Astrocyte (in vitro differentiated cells and primary cell): ENCODE measurements at regions not wholly inside any gene's neighbourhood (a gene's known extent, or its start where the extent isn't known, plus 50 kb on each side); places are given as distances from the start of the nearest gene placed in this dataset.

ENCODE experiments used
- DNase-seq: peaks from one replicate; pipeline ENCODE4 v3.0.0-alpha.2; 2010; ENCODE audit warnings: low read depth
- FAIRE-seq: peaks from 2 replicates; lab custom pipeline; 2011; peaks lifted over from hg19 to GRCh38; lab: Jason Lieb, UNC
- H2AFZ ChIP-seq: 2 replicates; pipeline ENCODE4 v1.6.0; 2012; ENCODE audit warnings: low read depth, low read length, inconsistent platforms
- H3K27ac ChIP-seq: 2 replicates; pipeline ENCODE4 v1.5.1; 2011; ENCODE audit warnings: low read depth, low read length, inconsistent platforms
- H3K27me3 ChIP-seq: 2 replicates; pipeline ENCODE4 v1.6.0; 2011; ENCODE audit warnings: low read length, inconsistent platforms; ENCODE audit not compliant: insufficient read depth
- H3K36me3 ChIP-seq: 2 replicates; pipeline ENCODE4 v1.5.1; 2011; ENCODE audit warnings: low read length, inconsistent platforms; ENCODE audit not compliant: insufficient read depth
- H3K4me1 ChIP-seq: 2 replicates; pipeline ENCODE4 v1.5.1; 2011; ENCODE audit warnings: low read length, inconsistent platforms; ENCODE audit not compliant: insufficient read depth
- H3K4me2 ChIP-seq: 2 replicates; pipeline ENCODE4 v1.6.0; 2012; ENCODE audit warnings: low read length, inconsistent platforms
- H3K4me3 ChIP-seq: 2 replicates; pipeline ENCODE4 v1.5.1; 2011; ENCODE audit warnings: low read depth, mild to moderate bottlenecking, low read length, inconsistent platforms; ENCODE audit not compliant: insufficient read depth
- H3K79me2 ChIP-seq: 2 replicates; pipeline ENCODE4 v1.6.0; 2012; ENCODE audit warnings: mild to moderate bottlenecking, low read length, inconsistent platforms; ENCODE audit not compliant: insufficient read depth
- H3K9ac ChIP-seq: 2 replicates; pipeline ENCODE4 v1.6.0; 2012; ENCODE audit warnings: mild to moderate bottlenecking, low read length, inconsistent platforms
- H3K9me3 ChIP-seq: 2 replicates; pipeline ENCODE4 v1.5.1; 2012; ENCODE audit warnings: low read depth, mild to moderate bottlenecking, low read length, inconsistent platforms; ENCODE audit not compliant: insufficient read depth
- H4K20me1 ChIP-seq: 2 replicates; pipeline ENCODE4 v1.6.0; 2012; ENCODE audit warnings: low read length, inconsistent platforms; ENCODE audit not compliant: insufficient read depth
- H3K27ac Mint-ChIP-seq: one replicate; pipeline ENCODE4 v1.8.0; 2021; ENCODE audit warnings: mild to moderate bottlenecking, mixed read lengths; ENCODE audit not compliant: unreplicated experiment
- H3K27me3 Mint-ChIP-seq: one replicate; pipeline ENCODE4 v1.8.0; 2021; ENCODE audit warnings: low read depth, mixed read lengths; ENCODE audit not compliant: unreplicated experiment
- H3K36me3 Mint-ChIP-seq: one replicate; pipeline ENCODE4 v1.8.0; 2021; ENCODE audit warnings: low read depth, mixed read lengths; ENCODE audit not compliant: unreplicated experiment
- H3K4me1 Mint-ChIP-seq: one replicate; pipeline ENCODE4 v1.8.0; 2021; ENCODE audit warnings: low read depth, mixed read lengths; ENCODE audit not compliant: unreplicated experiment
- H3K4me3 Mint-ChIP-seq: one replicate; pipeline ENCODE4 v1.8.0; 2021; ENCODE audit warnings: mild to moderate bottlenecking, moderate library complexity, mixed read lengths; ENCODE audit not compliant: unreplicated experiment
- H3K9me3 Mint-ChIP-seq: one replicate; pipeline ENCODE4 v1.8.0; 2021; ENCODE audit warnings: mild to moderate bottlenecking, mixed read lengths; ENCODE audit not compliant: unreplicated experiment
- EZH2 ChIP-seq: IDR thresholded peaks from 2 replicates; pipeline ENCODE4 v1.6.1; 2012; ENCODE audit warnings: mild to moderate bottlenecking, low read length, inconsistent platforms; ENCODE audit not compliant: insufficient read depth
- TF ChIP-seq, protein P1 (sequence below): IDR thresholded peaks from 2 replicates; pipeline ENCODE4 v1.5.1; 2011; ENCODE audit warnings: low read depth, mild to moderate bottlenecking, inconsistent platforms, low read length, moderate library complexity; ENCODE audit not compliant: insufficient read depth

DNA sequence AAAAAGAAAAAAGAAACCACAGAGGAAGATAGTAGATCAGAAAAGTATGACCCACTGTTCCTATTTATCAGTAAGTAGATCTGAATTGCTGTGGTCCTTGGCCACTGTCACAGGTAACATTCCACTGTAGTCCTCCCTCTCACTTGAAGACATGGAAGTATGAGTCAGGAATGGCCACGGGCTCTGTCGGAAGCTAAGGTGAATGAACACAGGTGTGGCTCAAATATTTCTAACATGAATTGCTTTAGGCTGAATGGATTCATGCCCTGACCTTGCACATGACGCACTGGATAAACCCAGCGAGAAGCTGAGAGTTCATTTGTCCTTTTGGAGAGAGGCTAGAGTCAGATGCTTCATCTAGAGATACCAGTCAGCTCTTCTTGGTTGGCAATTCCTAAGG, 224.5 kb upstream of the SP8 start:
- Histone ChIP-seq H3K27me3 (no peaks in the 10 kb centered on the region), H3K79me2 (no peaks in the 10 kb centered on the region), H3K36me3 (no peaks in the 10 kb centered on the region), H3K4me2 (no peak overlapping the region), H3K9me3 (no peaks in the 10 kb centered on the region), H4K20me1 (no peaks in the 10 kb centered on the region), H3K27ac (no peak overlapping the region), H2AFZ (no peak overlapping the region), H3K4me1 (no peaks in the 10 kb centered on the region), H3K4me3 (no peak overlapping the region), H3K9ac (no peak overlapping the region)
- TF ChIP-seq, protein P1, sequence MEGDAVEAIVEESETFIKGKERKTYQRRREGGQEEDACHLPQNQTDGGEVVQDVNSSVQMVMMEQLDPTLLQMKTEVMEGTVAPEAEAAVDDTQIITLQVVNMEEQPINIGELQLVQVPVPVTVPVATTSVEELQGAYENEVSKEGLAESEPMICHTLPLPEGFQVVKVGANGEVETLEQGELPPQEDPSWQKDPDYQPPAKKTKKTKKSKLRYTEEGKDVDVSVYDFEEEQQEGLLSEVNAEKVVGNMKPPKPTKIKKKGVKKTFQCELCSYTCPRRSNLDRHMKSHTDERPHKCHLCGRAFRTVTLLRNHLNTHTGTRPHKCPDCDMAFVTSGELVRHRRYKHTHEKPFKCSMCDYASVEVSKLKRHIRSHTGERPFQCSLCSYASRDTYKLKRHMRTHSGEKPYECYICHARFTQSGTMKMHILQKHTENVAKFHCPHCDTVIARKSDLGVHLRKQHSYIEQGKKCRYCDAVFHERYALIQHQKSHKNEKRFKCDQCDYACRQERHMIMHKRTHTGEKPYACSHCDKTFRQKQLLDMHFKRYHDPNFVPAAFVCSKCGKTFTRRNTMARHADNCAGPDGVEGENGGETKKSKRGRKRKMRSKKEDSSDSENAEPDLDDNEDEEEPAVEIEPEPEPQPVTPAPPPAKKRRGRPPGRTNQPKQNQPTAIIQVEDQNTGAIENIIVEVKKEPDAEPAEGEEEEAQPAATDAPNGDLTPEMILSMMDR: no peak
- no peak for TF ChIP-seq EZH2
- H3K4me1 Mint-ChIP-seq: no peaks in the 10 kb centered on the region
- peaks cover 8% of the 10 kb centered on the region for H3K9me3 Mint-ChIP-seq
- H3K4me3 Mint-ChIP-seq: no peak overlapping the region
- no peaks in the 10 kb centered on the region for H3K36me3 Mint-ChIP-seq
- DNase-seq (no peak), FAIRE-seq (no peak)
- no peaks in the 10 kb centered on the region for H3K27me3 Mint-ChIP-seq
- no peak overlapping the region for H3K27ac Mint-ChIP-seq

DNA sequence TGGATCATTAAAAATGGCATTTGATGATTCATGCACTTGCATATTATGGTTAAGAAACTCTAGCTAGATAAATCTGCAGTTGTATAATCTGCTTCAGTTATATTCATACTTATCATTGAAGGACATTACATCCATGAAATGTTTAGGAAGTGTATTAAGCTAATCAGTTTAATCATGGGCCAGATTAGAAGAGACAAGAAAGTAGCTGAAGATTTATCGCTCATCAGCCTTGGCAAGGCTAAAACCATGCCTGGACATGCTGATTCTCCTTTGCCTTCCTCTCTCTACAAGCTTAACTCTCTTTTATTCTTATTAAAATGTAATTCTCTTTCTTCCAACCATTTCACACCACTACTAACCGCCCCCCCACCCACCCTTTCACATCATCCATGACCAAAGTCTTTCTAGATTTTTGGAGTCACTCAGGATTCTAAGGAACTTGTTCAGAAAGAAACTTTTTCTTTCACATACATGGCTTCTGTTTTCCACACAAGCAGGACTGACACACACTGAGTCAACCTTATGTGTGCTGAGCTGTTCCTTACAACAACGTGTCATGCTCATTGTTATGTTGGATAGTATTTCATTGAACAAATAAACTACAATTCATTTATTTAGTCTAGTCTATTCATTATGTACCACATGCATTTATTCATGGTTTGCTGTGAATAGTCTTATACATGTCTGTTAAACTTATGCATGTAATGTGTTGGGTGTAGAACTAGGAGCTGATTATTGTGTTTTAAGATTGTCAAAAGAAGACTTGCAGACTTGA, 227.3 kb upstream of the SP8 start:
- no peak for DNase-seq
- no peak overlapping the region for H3K9ac ChIP-seq
- no peak for TF ChIP-seq EZH2
- TF ChIP-seq, protein P1: no peak

DNA sequence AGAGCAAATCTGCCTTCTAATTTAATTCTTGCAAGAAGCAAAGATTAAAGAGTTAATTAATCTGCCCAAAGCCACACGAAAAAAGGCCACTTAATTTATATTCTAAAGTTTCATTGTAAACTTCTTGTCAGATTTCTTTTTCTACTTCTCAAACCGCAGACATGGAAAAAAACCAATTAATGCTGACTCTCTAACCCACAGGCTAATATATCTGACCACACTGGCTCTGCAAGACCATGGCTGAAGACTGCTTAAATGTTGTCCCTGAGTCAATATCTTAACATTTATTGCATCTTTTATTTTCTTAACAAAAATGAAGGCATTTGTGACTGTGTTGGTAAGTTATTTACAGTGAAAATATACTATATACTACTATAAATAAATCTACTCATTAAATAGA, 234.0 kb upstream of the SP8 start:
- H3K27ac Mint-ChIP-seq: no peak overlapping the region
- H3K27me3 Mint-ChIP-seq: peaks cover 3% of the 10 kb centered on the region
- no peak overlapping the region for H2AFZ ChIP-seq
- H3K9me3 ChIP-seq: no peaks in the 10 kb centered on the region
- H3K27me3 ChIP-seq: no peaks in the 10 kb centered on the region
- no peaks in the 10 kb centered on the region for H3K4me1 ChIP-seq
- DNase-seq (no peak), FAIRE-seq (no peak)
- H3K9ac ChIP-seq: no peak overlapping the region
- no peaks in the 10 kb centered on the region for H3K9me3 Mint-ChIP-seq
- H3K36me3 ChIP-seq: no peaks in the 10 kb centered on the region
- H3K4me1 Mint-ChIP-seq: no peaks in the 10 kb centered on the region
- no peak overlapping the region for H3K4me3 Mint-ChIP-seq
- H3K27ac ChIP-seq: no peak overlapping the region
- TF ChIP-seq, protein P1: no peak
- no peak for TF ChIP-seq EZH2
- H3K79me2 ChIP-seq: no peaks in the 10 kb centered on the region
- H3K4me3 ChIP-seq: no peak overlapping the region
- H4K20me1 ChIP-seq: no peaks in the 10 kb centered on the region
- no peak overlapping the region for H3K4me2 ChIP-seq
- H3K36me3 Mint-ChIP-seq: no peaks in the 10 kb centered on the region

More for the DNA sequence above, 227.3 kb upstream of the SP8 start:
- H3K9me3 ChIP-seq: no peaks in the 10 kb centered on the region
- no peak overlapping the region for H2AFZ ChIP-seq
- no peaks in the 10 kb centered on the region for H3K4me1 ChIP-seq
- no peaks in the 10 kb centered on the region for H3K36me3 ChIP-seq
- H3K4me3 ChIP-seq: no peak overlapping the region
- no peak overlapping the region for H3K27ac Mint-ChIP-seq
- no peaks in the 10 kb centered on the region for H3K27me3 Mint-ChIP-seq
- H3K27me3 ChIP-seq: no peaks in the 10 kb centered on the region
- H3K27ac ChIP-seq: no peak overlapping the region
- H3K79me2 ChIP-seq: no peaks in the 10 kb centered on the region
- no peaks in the 10 kb centered on the region for H3K36me3 Mint-ChIP-seq
- no peaks in the 10 kb centered on the region for H4K20me1 ChIP-seq
- H3K9me3 Mint-ChIP-seq: no peaks in the 10 kb centered on the region
- H3K4me3 Mint-ChIP-seq: no peak overlapping the region
- no peak for FAIRE-seq
- H3K4me1 Mint-ChIP-seq: no peaks in the 10 kb centered on the region
- no peak overlapping the region for H3K4me2 ChIP-seq
